Gastrocnemius medialis (tissue), 4 donors: ENCODE measurements at regions not wholly inside any gene's neighbourhood (a gene's known extent, or its start where the extent isn't known, plus 50 kb on each side); places are given as distances from the start of the nearest gene placed in this dataset.

Experiments
- ATAC-seq, 2 donors: fragments of 150-250 bp; one replicate each; pipeline ENCODE4 v1.9.1; 2016
- DNase-seq, 2 donors: peaks; one replicate each; pipeline ENCODE4 v3.0.0-alpha.2; 2019
- H3K27ac ChIP-seq, 4 donors: fragments of 200-600 bp; sonication (generic); 1 replicate in 1 of 4; 2 replicates in 3 of 4; pipeline ENCODE4 v1.5.1; 2016 to 2018; ENCODE audit warnings: mild to moderate bottlenecking in 2 of 4, moderate library complexity in 1 of 4
- H3K27me3 ChIP-seq, 3 donors: fragments of 200-600 bp; sonication (generic) in 2 of 3; 1 replicate in 1 of 3; 2 replicates in 2 of 3; pipeline versions ENCODE4 v1.5.1 to v1.6.0; 2016 to 2019; ENCODE audit warnings: mild to moderate bottlenecking in 1 of 3, moderate library complexity in 1 of 3
- H3K36me3 ChIP-seq, 2 donors: fragments of 200-600 bp; sonication (generic) in 1 of 2; one replicate each; pipeline ENCODE4 v1.5.1; 2017 to 2018
- H3K4me1 ChIP-seq, 2 donors: fragments of 200-600 bp; sonication (generic) in 1 of 2; one replicate each; pipeline ENCODE4 v1.5.1; 2016 to 2017; ENCODE audit warnings: mild to moderate bottlenecking in 2 of 2
- H3K4me3 ChIP-seq, 4 donors: fragments of 200-600 bp; sonication (generic) in 3 of 4; 1 replicate in 1 of 4; 2 replicates in 3 of 4; pipeline ENCODE4 v1.5.1; 2016 to 2019; ENCODE audit warnings: mild to moderate bottlenecking in 2 of 4
- H3K9me3 ChIP-seq, 3 donors: fragments of 200-600 bp; sonication (generic) in 2 of 3; 1 replicate in 1 of 3; 2 replicates in 2 of 3; pipeline ENCODE4 v1.5.1; 2016 to 2019
- CTCF ChIP-seq, 5 experiments: fragments of 450-650 bp in 3 of 5; fragments of 200-600 bp in 2 of 5; sonication (generic) in 2 of 5; IDR thresholded peaks in 4 of 5; conservative IDR thresholded peaks in 1 of 5; 1 replicate in 4 of 5; 2 replicates in 1 of 5; pipeline ENCODE4 v1.5.1; 2016 to 2019; ENCODE audit warnings: antibody characterized with exemption in 5 of 5, mild to moderate bottlenecking in 3 of 5, moderate library complexity in 3 of 5
- POLR2A ChIP-seq, 2 donors: fragments of 450-650 bp; IDR thresholded peaks; one replicate each; pipeline ENCODE4 v1.6.1; 2017; ENCODE audit warnings: antibody characterized with exemption in 2 of 2, mild to moderate bottlenecking in 2 of 2, moderate library complexity in 2 of 2
- in situ Hi-C, 4 donors: fragments of 200-750 bp; cut with MboI; loops; one replicate each; pipeline versions ENCODE4 v1.15.0 to v1.8.0; 2017; ENCODE audit warnings: low sequenced_read_pairs in 4 of 4
- intact Hi-C: fragments of 100-400 bp; cut with DNase I; formaldehyde crosslinking; loops from one replicate; pipeline ENCODE4 v1.15.1; 2023; ENCODE audit warnings: low total_unique reads

- in situ Hi-C loops: no loop called here
- no peak for TF ChIP-seq CTCF (IDR thresholded peaks at IDR 0.05 in 4 of 5, conservative IDR thresholded peaks at IDR 0.05 in 1 of 5)
- TF ChIP-seq POLR2A (IDR thresholded peaks at IDR 0.05): no peak
- no peaks in the 10 kb centered on the region for H3K36me3 ChIP-seq
- intact Hi-C loops: no loop called here
- no peaks in the 10 kb centered on the region for H3K27me3 ChIP-seq
- H3K4me1 ChIP-seq: no peaks in the 10 kb centered on the region
- H3K9me3 ChIP-seq: no peaks in the 10 kb centered on the region
- ATAC-seq: no peak
- H3K4me3 ChIP-seq: no peak overlapping the region
- DNase-seq: no peak
- H3K27ac ChIP-seq: no peak overlapping the region
Observed at GRCh38 chr10:88174391-88174790, 311.0 kb downstream of the PTEN start.

- Histone ChIP-seq H3K27ac (no peak overlapping the region), H3K27me3 (no peaks in the 10 kb centered on the region), H3K4me3 (no peak overlapping the region), H3K36me3 (no peaks in the 10 kb centered on the region), H3K4me1 (no peaks in the 10 kb centered on the region), H3K9me3 (no peaks in the 10 kb centered on the region)
- ATAC-seq: no peak
- in situ Hi-C loops: no loop called here
- TF ChIP-seq POLR2A (IDR thresholded peaks at IDR 0.05) (no peak), CTCF (IDR thresholded peaks at IDR 0.05 in 4 of 5, conservative IDR thresholded peaks at IDR 0.05 in 1 of 5) (no peak)
- no peak for DNase-seq
- intact Hi-C loops: no loop called here
Observed at GRCh38 chr10:88178758-88179157, 315.3 kb downstream of the PTEN start.

GRCh38 chr10:88179831-88180230 is 316.4 kb downstream of the PTEN start:
- ATAC-seq: peak in 1 of 2 donors; percentile 50
- Histone ChIP-seq H3K36me3 (no peaks in the 10 kb centered on the region), H3K27ac (no peak overlapping the region), H3K27me3 (no peaks in the 10 kb centered on the region), H3K4me1 (no peaks in the 10 kb centered on the region), H3K4me3 (no peak overlapping the region), H3K9me3 (no peaks in the 10 kb centered on the region)
- intact Hi-C loops (no loop called here), in situ Hi-C loops (no loop called here)
- no peak for DNase-seq
- TF ChIP-seq POLR2A (IDR thresholded peaks at IDR 0.05): no peak

GRCh38 chr10:88181902-88182600 is 318.6 kb downstream of the PTEN start:
- Histone ChIP-seq H3K4me3 (no peak overlapping the region), H3K27ac (no peak overlapping the region), H3K36me3 (no peaks in the 10 kb centered on the region), H3K4me1 (no peaks in the 10 kb centered on the region), H3K9me3 (no peaks in the 10 kb centered on the region), H3K27me3 (no peaks in the 10 kb centered on the region)
- intact Hi-C loops: no loop called here
- in situ Hi-C loops: no loop called here
- no peak for ATAC-seq
- DNase-seq: no peak
- TF ChIP-seq POLR2A (IDR thresholded peaks at IDR 0.05) (no peak), CTCF (IDR thresholded peaks at IDR 0.05 in 4 of 5, conservative IDR thresholded peaks at IDR 0.05 in 1 of 5) (no peak)

- no peaks in the 10 kb centered on the region for H3K4me1 ChIP-seq
- no peak for DNase-seq
- no peak for TF ChIP-seq POLR2A (IDR thresholded peaks at IDR 0.05)
- no peak for TF ChIP-seq CTCF (IDR thresholded peaks at IDR 0.05 in 4 of 5, conservative IDR thresholded peaks at IDR 0.05 in 1 of 5)
- in situ Hi-C loops (no loop called here), intact Hi-C loops (no loop called here)
- H3K9me3 ChIP-seq: no peaks in the 10 kb centered on the region
- no peaks in the 10 kb centered on the region for H3K27me3 ChIP-seq
- H3K36me3 ChIP-seq: no peaks in the 10 kb centered on the region
- no peak for ATAC-seq
- H3K4me3 ChIP-seq: no peak overlapping the region
- H3K27ac ChIP-seq: no peak overlapping the region
Observed at GRCh38 chr10:88182601-88182930, 319.1 kb downstream of the PTEN start.
